GOT3 (cell line): ENCODE measurements at regions not wholly inside any gene's neighbourhood (a gene's known extent, or its start where the extent isn't known, plus 50 kb on each side); places are given as distances from the start of the nearest gene placed in this dataset.

ENCODE experiments used
- DNase-seq: peaks from one replicate; lab custom pipeline; 2025; ENCODE audit warnings: mixed read lengths; lab: John Stamatoyannopoulos, UW

DNA sequence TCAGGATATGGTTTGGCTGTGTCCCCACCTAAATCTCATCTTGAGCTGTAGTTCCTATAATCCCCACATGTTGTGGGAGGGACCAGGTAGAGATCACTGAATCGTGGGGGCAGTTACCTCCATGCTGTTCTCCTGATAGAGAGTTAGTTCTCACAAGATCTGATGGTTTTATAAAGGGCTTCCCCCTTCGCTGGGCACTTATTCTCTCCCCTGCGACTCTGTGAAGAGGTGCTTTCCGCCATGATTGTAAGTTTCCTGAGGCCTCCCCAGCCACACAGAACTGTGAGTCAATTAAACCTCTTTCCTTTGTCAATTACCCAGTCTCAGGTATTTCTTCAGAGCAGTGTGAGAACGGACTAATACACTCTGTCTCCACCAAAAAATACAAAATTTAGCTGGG lies 291.9 kb downstream of the BCOR start:
- DNase-seq: no peak

DNA sequence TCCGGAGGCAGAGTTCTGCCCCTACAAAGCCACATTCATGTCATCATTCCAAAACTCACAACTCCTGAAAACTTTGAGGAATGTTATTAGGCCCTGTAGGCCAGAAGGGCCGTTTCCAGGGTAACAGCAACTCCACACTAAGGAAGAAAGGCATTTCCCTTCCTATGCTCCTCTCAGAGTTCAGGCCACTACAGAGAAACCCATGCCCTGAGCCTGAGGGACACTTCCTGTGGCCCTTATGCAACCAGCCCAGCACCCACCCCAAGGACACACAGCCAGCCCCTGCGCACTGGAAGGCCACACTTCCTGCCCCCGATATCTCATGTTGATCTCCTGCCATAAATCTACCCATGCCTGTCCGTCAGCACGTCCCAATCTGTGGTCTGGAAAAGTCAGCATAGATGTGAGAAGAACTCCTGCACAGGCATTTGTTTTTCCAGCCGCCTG lies 289.3 kb downstream of the BCOR start:
- no peak for DNase-seq

DNA sequence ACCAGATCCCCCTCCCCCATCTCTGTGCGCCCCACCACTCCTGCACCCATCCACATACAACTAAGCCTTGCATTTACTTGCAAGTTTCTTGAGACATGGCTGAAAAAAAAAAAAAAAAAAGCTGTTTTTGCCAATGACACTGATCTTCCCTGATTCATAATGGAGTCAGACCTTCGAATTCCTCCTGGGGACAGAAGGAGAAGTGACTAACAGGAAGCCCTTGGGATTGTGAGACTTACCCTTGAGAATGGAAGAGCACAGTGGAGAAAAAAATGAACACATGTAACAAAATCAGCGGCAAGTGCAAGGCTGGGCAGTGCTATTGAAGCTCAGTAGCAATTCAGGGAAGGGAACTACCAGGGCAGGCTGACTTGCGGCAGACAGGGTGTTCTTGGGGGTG lies 288.4 kb downstream of the BCOR start:
- DNase-seq: no peak

DNA sequence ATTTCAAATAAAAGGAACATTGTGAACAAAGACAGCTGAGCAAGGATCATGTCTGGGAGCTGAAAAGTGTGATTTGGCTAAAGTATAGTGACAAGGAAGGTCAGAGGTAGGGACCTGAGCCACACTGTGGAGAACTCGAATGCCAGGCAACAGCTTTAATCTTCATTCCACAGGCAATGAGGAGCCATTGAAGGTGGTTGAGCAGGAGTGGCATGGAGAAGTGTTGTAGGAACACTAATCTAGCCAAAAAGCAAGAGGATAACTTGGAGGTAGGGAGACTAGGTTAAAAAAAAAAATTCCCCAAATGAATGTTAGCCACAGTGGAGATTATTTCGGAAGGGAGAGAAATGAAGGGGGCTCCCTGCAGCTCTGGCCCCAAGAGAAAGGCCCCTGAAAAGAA lies 286.9 kb downstream of the BCOR start:
- no peak for DNase-seq

DNA sequence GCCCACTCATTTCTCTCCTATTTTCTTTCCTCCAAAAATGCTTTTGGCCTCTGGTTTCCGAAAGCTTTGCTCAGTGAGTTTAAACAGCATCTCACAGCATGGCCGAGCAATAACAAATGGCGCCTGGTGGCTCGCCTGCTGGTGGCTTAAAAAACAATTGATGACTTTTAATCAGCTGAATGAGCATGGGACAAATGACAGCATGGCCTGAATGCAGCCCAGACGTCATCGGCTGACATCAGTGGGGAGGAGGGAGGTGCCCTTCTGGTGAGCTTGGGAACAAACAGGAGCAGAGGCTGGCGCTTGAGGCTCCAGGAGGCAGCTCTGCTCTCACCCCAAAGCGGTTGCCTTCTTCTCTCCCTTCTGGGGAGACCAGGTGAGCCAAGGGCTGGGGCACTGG lies 286.4 kb downstream of the BCOR start:
- DNase-seq: no peak

DNA sequence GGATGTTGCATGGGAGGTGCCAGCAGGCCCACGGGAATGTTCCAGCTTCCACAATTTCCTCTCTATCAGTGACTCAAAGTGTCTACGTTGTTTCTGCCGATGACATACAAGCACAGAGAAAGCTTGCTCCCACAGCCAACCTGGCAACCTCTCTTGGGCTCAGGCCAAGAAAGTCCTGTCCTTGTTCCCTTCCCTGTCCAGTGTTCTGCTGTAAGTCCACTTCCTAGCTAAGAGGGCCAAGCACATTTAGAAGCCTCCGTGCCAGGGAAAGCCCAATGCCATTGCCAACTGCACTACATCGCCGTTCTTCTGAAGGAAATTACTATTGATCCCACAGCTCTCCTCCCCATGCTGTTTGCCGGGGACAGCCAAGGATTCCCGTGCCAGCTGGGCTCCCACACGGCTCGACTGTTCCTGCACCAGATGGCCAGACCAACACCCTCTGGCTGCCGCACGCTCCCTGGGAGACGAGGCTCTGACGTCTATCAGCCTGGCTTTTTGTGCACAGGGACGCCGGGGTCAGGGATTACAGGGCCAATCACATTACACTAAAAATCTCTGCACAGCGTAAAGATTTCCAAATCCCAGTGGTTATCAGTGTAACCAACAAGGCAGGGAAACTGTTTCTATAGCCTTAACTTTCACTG lies 284.0 kb downstream of the BCOR start:
- DNase-seq: no peak

DNA sequence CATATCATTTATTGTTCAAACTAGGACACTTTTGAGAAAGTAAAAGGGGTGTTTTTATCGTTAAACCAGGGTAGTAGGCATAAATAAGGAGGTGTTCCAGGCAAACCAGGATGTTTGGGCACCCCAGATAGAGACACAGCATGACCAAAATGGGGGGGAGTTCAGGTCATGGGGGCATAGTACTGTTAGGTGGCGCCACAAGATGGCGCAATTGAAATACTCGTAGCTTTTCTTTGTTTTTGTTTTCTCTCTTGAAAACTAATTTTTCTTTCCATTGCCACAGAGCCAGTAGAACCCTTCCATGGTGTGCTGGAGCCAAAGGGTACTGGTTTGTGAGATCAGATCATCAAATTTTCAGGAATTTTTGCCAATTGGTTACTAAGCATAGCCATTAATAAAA lies 283.4 kb downstream of the BCOR start:
- DNase-seq: no peak

DNA sequence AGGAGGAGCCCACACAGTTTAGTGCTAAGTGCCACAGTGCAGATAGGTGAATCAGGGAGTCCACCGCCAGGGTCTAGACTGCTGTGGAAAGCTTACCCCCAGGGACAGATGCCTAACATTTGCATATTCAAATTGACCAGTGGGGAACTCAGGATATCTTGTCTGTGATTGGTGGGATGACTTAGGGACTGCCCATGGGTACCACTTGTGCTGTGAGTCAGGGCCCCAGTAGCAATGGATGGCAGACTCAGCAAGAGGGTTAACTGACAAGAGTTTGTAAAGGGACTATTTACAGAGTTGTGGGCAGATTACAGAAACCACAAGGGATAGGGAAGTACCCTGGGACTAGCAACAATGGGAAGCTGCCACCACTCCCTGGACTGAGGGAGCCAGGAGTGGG lies 282.1 kb downstream of the BCOR start:
- no peak for DNase-seq

DNA sequence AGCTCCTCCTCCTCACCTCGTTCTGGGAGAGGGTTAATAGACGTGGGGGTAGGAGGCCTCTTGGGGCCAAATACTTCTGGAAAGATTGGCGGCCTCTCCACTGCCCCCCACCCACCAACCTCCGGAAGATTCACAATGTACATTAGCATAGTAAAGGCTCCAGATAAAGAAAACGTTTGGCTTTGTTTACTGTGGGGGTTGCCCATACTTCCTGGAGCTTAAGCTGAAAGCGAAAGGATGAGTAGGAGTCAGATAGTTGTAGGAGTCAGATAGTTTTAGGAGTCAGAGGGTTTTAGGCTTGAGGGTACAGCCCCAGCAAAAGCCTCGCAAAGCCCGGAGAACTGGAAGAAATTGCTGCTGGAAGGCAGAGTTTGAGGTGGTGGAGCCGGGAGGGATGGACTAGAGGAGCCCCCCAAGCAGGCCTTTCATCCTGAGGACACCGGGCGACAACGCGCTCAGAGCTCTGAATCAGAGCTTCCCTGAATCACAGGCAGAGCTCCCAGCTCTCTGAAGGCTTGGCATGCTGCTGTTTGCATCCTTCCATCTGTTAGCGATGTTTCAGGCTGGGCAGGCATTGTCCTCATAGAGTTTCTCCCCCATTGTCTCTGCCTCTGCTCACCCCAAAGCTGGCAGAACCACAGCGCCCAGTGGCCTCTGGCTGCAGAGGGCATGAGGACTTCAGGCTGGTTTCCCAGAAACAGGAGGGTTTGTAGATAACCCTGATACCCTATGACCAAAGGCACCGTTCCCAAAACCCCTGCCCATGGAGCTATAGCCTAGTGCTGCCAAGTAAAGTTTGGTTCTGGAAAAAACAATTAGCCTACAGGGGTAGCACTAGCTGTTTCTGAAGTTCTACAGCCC lies 280.7 kb downstream of the BCOR start:
- no peak for DNase-seq

DNA sequence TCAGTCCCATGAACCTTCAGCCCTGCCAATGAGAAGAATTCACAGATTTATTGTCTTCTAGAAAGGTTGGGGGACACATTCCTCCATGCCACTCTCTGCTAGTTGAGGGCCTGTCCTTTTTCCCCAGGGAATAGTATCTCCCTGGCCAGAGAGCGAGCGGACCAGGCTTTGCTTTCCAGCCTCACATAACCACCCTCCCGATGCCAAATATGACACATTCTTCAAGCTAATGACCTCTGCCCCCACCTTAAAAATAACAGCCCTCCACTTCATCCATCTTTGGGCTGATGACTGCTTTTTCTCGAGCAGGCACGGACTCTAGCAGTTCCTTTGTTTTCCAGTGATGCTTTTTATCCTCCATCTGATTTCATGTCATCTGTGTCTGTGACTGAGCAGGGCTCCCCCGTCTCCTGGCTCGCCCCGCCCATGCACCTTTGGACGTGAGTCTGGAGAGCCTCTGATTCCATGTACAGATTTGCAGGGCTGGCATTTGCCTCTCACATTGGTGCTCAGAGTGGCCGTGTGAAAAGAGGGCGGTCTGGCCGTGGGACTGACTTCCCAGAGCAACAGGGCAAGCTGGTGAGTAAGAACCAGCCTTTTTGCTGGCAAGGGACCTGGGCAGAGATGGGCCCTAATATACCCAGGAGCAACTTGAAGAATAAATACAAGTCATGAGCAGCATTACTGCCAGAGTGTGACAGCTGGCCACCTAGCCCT lies 279.8 kb downstream of the BCOR start:
- no peak for DNase-seq

DNA sequence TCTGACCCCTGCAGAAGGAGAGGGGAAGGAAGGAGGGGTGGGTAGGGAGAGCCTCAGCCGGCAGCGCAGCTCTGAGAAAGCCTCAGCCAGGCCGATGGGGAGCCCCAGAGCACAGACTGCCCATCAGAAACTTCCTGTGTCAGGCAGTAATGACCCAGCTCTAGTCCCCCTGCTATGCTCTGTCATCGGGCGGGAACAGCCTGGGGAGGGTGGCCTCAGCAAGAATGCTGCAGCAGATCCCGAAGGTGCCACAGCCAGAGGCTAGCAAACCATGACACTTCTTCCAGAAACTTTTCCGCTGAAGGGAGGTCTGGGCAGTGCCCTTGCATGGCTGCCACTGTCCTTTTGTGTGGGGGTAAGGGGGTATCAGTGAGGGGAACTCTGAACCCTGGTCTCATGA lies 279.0 kb downstream of the BCOR start:
- no peak for DNase-seq

DNA sequence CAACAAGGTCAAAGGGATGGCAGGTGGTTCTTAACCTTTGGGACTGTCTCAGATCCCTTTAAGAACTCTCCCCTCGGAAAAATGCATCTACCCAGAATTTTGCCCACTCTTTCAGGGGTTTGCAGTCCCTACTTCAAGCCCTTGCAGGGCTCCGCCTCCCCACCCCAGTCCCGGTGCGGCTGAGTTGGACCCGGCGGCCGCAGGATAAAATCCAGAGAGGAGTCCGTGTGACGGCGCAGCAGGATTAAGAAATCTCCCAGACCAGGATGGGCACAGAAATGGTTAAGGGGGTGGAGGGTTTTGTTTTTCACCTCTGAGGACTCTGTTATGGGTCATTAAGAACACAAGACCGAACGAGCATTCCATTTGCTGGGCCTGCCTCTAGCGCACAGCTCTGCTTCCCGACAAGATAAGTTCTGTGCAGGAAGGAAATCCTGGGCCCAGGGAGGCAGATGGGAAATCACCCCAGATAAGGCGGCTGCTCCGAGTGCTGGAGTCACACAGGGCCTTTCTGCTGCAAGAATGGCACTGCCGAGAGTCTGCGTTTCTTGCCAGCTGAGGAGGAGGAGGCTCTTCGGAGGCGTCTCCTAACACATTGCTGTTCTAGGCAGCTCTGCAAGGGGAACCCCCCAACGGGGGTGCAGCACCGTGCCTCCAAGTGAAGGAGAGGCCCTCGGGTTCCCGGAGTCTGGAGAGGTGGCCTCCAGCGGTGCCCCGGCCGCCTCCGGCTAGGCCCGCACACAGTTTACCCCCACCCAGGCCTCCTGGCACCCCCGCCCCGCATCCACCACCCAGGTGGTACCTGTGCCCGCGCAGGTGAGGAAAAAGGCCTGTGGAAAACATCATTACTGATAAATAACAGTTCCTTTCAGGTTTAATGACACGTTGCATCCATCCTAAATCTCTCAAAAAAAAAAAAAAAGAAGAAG lies 277.6 kb downstream of the BCOR start:
- no peak for DNase-seq

DNA sequence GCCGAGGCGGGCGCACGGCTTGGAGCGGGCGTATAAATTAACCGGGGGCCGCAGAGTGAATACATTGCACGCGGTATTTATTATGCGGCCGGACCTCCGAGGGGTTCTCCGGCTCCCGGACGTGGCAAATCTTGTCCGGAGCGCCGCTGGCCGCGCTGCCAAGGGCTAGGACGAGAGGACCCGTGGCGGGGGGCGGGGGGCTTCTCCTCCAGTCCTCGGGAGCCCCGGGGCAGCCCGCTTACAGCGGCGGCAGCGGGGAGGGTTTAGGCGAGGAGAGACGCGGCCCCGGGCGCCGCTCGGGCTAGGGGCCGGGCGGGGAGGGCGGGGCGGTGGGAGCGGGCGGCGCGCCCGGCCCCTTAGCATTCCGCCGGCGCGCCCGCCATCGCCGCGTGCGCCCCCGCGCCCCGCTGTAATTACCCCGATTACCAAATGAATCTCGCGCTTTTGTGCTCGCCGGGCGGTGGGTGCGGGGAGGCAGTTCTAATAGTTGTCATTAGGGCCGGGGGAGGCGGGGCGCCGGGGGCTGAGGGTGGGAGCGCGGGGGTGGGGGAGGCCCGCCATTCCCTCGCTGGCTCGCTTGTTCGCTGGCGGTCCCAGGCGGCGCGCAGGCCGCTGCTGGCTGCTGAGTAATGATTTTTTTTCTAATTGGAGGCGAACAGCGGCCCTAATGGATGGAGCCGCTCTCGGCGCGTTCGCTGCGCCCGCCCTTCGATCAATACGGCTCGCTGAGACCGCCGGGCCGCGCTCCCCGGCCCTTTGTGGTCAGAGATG lies 276.6 kb downstream of the BCOR start:
- no peak for DNase-seq

DNA sequence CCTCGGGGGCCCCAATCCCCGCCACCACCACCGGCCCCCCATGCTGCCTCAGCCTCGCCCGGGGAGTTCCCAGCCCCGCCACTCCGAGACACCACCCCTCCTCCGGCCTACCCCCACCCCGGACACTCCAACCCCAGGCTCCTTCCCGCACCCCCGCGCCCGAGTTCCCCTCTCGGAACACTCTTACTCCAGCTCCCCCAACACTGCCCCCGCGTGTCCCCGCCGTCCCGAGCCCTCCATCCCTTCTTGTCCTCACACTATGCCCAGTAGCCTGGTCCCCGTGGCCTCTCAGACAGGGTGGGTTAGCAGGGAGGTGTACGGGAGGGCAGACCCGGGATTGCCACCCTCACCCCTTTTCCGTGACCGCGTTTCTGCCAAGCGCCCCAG lies 276.1 kb downstream of the BCOR start:
- DNase-seq: no peak

DNA sequence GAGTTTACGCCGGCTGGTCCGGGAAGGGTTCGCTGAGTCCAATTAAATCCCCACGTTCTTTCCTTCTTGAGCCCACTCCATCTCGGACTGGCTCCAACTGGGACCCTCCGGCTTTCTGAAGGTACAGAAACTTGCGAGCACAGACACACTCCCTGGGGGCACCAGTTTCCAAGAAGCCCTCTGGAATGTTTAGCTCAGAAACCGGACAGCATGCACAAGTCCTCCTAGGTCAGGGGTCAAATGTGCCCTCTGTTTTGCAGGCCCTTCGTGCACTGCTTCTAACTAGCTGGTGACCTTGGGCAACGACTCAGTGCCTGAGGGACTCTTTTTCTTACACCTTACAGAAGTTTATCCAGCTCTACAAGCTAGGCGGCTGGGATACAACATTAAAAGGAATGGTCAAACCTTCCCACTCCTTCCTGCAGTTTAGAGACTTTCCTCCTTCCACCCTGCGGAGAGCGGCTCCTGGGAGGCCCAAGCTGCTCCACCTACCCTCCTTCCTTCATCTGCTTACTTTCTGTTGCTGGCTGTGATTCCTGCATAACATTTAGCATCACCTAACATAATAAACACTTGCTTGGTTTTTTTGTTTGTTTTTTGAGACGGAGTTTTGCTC lies 275.5 kb downstream of the BCOR start:
- no peak for DNase-seq

DNA sequence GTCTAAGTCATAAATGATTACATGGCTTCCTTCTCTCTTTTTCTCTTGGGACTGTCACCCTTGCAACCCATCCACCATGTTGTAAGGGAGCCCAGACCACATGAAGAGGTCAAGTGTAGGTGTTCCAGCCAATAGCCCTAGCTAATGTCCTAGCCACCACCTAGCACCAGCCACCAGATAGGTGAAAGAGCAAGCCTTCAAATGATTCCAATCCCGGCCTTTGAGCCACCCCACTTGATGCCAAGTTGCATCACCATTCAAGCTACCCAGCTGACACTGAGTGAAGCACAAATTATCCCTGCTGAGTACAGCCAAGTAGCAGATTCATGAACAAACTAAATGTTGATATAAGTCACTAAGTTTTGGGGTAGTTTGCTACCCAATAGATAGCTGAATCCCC lies 274.3 kb downstream of the BCOR start:
- DNase-seq: no peak

DNA sequence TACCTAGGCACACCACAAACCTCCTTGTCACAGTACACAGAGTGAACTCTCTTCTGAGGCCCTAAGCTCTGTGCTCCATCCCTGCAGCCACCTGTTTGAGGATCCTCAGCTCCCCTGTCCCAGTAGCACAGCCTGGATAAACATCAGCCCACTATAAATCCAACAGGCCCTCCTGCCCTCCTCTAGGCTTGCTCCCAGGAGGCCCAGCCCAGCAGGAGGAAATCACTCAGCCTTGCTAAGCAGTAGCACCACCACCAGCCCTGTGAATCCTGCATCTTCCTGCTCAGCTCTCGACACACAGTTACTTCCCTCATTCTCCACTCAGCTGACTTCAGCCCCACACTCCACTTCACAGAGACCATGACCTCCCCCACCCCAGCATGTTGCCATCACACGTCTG lies 273.9 kb downstream of the BCOR start:
- no peak for DNase-seq

DNA sequence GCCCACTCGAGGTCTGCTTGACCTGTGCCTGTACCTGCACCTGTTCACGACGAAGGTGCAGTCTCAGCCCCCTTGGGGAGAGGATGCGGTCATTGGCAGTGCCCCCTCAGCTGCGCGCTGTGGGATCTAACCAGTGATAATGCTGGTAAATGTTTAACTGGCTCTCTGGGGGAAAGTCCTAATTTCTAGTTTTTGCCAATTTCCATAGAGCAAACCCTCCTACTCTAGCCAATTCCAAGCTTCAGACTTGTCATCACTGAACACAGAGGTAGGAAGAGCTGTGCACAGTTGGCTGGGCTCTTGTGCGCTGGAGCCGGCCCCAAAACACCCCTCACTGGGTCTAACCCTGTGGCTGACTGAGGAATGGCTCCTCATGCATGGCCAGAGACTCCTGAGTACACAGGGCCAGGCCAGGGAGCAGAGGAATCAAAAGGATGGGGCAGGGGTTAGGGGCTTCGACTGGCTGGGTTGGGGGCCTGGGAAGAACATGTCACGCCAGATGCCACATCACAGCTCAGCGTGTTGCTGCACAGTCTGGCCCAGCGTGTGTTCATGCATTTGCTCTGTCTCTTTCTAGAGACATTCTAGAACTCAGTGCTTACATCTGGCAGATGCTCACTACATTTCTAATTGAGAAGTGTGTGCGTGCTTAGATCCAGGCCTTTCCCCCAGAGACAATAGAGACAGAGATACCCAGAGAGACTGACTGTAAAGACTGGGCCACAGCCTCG lies 270.8 kb downstream of the BCOR start:
- no peak for DNase-seq

DNA sequence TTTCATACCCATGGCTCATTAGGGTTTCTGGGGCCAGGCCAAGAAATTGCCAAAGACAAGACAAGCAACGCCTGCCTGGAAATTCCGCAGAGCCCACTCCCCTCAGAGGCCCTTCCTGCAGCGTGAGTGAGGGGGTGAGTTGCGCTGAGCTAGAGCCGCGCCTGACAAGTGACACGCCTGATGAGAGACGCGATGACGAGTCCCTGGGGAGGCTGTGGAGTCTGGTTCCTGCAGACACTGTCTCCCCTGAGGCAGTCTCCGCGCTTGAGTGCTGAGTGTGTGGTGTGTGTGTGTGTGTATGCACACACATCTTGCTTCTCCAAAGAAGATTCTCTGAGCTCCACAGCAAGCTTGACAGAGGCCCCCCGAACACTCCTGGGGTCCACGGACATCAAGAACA lies 269.8 kb downstream of the BCOR start:
- no peak for DNase-seq

DNA sequence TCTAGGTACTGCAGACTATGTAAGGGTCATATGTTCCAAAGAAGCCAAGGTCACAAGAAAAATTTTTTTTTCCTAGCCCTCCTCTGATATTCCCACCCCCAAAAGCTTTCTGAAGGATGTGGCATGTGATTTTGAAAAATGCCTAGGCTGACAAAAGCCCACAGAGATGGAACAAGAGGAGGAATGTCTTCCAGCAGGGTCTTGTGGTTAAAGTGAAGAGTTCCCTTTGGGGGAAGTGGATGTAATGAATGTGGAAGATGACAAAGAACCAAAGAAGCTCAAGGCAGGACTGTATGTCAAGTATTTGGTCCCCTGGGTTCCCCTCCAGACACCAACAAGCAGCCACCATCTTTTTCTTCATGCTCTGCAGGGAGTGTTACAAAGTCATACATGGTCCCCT lies 268.8 kb downstream of the BCOR start:
- DNase-seq: no peak
